ENCODE measurements at regions not wholly inside any gene's neighbourhood (a gene's known extent, or its start where the extent isn't known, plus 50 kb on each side); places are given as distances from the start of the nearest gene placed in this dataset.

DNA sequence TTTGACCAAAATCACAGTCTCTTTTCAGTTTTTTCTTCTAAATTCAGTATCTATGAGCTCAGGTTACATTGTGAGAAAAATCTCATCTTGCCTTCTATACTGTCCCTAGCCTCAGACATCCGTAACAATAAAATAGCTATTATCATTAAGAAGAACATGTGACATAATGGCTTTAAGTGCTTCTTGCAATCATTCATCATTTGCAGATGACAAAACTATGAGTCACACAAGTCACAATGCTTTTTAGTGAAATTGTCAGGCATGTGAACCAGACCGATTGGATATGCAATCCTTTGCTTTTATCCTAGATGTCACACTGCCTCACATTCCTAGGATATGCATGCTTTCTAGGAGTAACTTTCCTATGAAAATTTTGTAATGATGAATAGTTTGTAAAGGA lies 313.1 kb downstream of the SLC6A15 start:
- no peak for TF ChIP-seq SNAI2 (CRISPR knock-in tag; IDR thresholded peaks at IDR 0.05)
- TF ChIP-seq, protein P1, sequence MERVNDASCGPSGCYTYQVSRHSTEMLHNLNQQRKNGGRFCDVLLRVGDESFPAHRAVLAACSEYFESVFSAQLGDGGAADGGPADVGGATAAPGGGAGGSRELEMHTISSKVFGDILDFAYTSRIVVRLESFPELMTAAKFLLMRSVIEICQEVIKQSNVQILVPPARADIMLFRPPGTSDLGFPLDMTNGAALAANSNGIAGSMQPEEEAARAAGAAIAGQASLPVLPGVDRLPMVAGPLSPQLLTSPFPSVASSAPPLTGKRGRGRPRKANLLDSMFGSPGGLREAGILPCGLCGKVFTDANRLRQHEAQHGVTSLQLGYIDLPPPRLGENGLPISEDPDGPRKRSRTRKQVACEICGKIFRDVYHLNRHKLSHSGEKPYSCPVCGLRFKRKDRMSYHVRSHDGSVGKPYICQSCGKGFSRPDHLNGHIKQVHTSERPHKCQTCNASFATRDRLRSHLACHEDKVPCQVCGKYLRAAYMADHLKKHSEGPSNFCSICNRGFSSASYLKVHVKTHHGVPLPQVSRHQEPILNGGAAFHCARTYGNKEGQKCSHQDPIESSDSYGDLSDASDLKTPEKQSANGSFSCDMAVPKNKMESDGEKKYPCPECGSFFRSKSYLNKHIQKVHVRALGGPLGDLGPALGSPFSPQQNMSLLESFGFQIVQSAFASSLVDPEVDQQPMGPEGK (CRISPR knock-in tag; IDR thresholded peaks at IDR 0.05; ENCODE audit: borderline replicate concordance): 0 out of 2 replicates have a peak, but pooled peaks have one; percentile 20
- TF ChIP-seq, protein P2, sequence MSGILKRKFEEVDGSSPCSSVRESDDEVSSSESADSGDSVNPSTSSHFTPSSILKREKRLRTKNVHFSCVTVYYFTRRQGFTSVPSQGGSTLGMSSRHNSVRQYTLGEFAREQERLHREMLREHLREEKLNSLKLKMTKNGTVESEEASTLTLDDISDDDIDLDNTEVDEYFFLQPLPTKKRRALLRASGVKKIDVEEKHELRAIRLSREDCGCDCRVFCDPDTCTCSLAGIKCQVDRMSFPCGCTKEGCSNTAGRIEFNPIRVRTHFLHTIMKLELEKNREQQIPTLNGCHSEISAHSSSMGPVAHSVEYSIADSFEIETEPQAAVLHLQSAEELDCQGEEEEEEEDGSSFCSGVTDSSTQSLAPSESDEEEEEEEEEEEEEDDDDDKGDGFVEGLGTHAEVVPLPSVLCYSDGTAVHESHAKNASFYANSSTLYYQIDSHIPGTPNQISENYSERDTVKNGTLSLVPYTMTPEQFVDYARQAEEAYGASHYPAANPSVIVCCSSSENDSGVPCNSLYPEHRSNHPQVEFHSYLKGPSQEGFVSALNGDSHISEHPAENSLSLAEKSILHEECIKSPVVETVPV (CRISPR knock-in tag; IDR thresholded peaks at IDR 0.05): peak; percentile 80; the same call in 1 of the 2 replicates
- TF ChIP-seq PPARA (CRISPR knock-in tag; IDR thresholded peaks at IDR 0.05; ENCODE audit: borderline replicate concordance): no peak
- TF ChIP-seq RARB (CRISPR knock-in tag; IDR thresholded peaks at IDR 0.05): no peak; the same call in 1 of the 2 replicates
- TF ChIP-seq ZNF565 (CRISPR knock-in tag; conservative IDR thresholded peaks at IDR 0.05; ENCODE audit: low read depth): no peak
- TF ChIP-seq ISL1 (CRISPR knock-in tag; IDR thresholded peaks at IDR 0.05): peak; percentile 100
- peak; percentile 90 for TF ChIP-seq ZC3H10 (CRISPR knock-in tag; IDR thresholded peaks at IDR 0.05)
- TF ChIP-seq, protein P3, sequence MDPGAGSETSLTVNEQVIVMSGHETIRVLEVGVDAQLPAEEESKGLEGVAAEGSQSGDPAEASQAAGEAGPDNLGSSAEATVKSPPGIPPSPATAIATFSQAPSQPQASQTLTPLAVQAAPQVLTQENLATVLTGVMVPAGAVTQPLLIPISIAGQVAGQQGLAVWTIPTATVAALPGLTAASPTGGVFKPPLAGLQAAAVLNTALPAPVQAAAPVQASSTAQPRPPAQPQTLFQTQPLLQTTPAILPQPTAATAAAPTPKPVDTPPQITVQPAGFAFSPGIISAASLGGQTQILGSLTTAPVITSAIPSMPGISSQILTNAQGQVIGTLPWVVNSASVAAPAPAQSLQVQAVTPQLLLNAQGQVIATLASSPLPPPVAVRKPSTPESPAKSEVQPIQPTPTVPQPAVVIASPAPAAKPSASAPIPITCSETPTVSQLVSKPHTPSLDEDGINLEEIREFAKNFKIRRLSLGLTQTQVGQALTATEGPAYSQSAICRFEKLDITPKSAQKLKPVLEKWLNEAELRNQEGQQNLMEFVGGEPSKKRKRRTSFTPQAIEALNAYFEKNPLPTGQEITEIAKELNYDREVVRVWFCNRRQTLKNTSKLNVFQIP (CRISPR knock-in tag; IDR thresholded peaks at IDR 0.05; ENCODE audit: borderline replicate concordance, low read depth): peak; percentile 85
- no peak for TF ChIP-seq ZFP30 (CRISPR knock-in tag; IDR thresholded peaks at IDR 0.05)
- TF ChIP-seq, protein P4, sequence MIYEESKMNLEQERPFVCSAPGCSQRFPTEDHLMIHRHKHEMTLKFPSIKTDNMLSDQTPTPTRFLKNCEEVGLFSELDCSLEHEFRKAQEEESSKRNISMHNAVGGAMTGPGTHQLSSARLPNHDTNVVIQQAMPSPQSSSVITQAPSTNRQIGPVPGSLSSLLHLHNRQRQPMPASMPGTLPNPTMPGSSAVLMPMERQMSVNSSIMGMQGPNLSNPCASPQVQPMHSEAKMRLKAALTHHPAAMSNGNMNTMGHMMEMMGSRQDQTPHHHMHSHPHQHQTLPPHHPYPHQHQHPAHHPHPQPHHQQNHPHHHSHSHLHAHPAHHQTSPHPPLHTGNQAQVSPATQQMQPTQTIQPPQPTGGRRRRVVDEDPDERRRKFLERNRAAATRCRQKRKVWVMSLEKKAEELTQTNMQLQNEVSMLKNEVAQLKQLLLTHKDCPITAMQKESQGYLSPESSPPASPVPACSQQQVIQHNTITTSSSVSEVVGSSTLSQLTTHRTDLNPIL (CRISPR knock-in tag; IDR thresholded peaks at IDR 0.05; ENCODE audit: low read depth): peak; percentile 94
- TF ChIP-seq ZFP3 (CRISPR knock-in tag; IDR thresholded peaks at IDR 0.05): 0 out of 2 replicates have a peak, but pooled peaks have one; percentile 20
- TF ChIP-seq CSDC2 (CRISPR knock-in tag; IDR thresholded peaks at IDR 0.05): no peak
- TF ChIP-seq TOX (CRISPR knock-in tag; IDR thresholded peaks at IDR 0.05; ENCODE audit: borderline replicate concordance): peak; percentile 27; the same call in 1 of the 2 replicates
- TF ChIP-seq ARNTL (CRISPR knock-in tag; IDR thresholded peaks at IDR 0.05; ENCODE audit: borderline replicate concordance, low read depth): no peak
- ATAC-seq: peak; percentile 89

DNA sequence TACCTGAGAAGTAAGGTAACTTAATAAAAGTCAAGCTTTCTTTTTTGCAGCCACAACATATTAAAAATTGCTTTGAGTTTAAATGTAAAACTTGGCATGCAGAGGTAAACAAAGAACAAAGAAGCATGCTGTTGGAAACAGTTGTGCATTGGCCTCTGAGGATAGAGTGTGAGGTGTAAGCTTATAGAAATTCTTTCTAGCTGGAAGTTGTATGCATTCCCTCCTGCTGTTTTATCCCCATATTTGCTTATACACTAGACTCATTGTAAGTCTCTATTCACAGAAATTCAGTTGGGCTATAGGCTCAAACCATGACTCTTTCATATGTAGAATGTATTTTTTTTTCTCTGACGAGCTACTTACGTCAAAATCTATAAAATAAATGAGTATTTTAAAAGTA lies 316.3 kb downstream of the SLC6A15 start:
- no peak for ATAC-seq
- TF ChIP-seq ARNTL (CRISPR knock-in tag; IDR thresholded peaks at IDR 0.05; ENCODE audit: borderline replicate concordance, low read depth) (no peak), BACH2 (CRISPR knock-in tag; IDR thresholded peaks at IDR 0.05; ENCODE audit: borderline replicate concordance) (no peak), ESRRG (CRISPR knock-in tag; IDR thresholded peaks at IDR 0.05) (no peak), OSR1 (CRISPR knock-in tag; IDR thresholded peaks at IDR 0.05) (no peak), RARB (CRISPR knock-in tag; IDR thresholded peaks at IDR 0.05) (no peak), TCF4 (CRISPR knock-in tag; IDR thresholded peaks at IDR 0.05; ENCODE audit: borderline replicate concordance) (no peak), CSDC2 (CRISPR knock-in tag; IDR thresholded peaks at IDR 0.05) (no peak)
- TF ChIP-seq, protein P5, sequence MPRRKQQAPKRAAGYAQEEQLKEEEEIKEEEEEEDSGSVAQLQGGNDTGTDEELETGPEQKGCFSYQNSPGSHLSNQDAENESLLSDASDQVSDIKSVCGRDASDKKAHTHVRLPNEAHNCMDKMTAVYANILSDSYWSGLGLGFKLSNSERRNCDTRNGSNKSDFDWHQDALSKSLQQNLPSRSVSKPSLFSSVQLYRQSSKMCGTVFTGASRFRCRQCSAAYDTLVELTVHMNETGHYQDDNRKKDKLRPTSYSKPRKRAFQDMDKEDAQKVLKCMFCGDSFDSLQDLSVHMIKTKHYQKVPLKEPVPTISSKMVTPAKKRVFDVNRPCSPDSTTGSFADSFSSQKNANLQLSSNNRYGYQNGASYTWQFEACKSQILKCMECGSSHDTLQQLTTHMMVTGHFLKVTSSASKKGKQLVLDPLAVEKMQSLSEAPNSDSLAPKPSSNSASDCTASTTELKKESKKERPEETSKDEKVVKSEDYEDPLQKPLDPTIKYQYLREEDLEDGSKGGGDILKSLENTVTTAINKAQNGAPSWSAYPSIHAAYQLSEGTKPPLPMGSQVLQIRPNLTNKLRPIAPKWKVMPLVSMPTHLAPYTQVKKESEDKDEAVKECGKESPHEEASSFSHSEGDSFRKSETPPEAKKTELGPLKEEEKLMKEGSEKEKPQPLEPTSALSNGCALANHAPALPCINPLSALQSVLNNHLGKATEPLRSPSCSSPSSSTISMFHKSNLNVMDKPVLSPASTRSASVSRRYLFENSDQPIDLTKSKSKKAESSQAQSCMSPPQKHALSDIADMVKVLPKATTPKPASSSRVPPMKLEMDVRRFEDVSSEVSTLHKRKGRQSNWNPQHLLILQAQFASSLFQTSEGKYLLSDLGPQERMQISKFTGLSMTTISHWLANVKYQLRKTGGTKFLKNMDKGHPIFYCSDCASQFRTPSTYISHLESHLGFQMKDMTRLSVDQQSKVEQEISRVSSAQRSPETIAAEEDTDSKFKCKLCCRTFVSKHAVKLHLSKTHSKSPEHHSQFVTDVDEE (CRISPR knock-in tag; IDR thresholded peaks at IDR 0.05): no peak

DNA sequence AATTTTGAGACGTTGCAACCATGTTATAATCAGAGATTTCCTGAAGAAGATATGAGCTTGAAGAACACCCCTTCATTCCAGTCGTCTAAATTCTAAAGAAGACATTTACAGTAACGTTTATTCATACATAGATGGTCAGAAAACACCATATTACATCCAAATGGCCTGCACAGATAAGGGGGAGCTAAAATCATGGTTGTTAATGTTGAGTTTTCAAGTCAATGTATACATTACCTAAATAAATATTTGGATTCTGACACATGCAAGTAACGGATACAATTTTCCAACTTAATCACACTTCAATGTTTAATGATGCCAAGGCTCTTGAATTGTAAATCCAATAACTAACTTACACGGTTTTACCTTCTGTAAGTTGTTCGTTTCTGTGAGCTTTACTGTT lies 318.4 kb downstream of the SLC6A15 start:
- no peak for ATAC-seq
- TF ChIP-seq OSR1 (CRISPR knock-in tag; IDR thresholded peaks at IDR 0.05) (no peak), ESRRG (CRISPR knock-in tag; IDR thresholded peaks at IDR 0.05) (no peak), ZNF565 (CRISPR knock-in tag; conservative IDR thresholded peaks at IDR 0.05; ENCODE audit: low read depth) (no peak)

Data from SK-N-SH treated with all-trans-retinoic acid at 6 μM for 48 hours (cell line).